ENCODE measurements at regions not wholly inside any gene's neighbourhood (a gene's known extent, or its start where the extent isn't known, plus 50 kb on each side); places are given as distances from the start of the nearest gene placed in this dataset.

DNA sequence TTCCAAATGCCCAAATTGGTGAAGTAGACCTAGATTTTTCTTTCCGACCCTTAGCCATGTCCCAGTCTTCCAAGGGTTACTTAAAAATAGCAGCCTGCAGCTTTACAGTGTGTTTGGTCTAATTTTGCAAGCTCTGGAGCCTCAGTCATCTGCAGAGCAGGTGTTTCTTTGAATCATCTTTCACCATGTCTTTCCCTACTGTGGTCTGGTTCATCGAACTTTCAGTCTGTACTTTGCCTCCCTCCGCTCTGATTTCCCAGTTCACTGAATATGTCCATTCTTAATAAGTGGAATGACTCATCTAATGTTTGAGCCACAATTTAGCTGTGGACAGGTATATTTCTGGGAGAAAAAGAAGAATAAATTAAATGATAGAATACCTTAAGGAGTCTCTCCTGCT, 1060.7 kb downstream of the EFNA5 start:
- H3K4me1 Mint-ChIP-seq: no peaks in the 10 kb centered on the region

DNA sequence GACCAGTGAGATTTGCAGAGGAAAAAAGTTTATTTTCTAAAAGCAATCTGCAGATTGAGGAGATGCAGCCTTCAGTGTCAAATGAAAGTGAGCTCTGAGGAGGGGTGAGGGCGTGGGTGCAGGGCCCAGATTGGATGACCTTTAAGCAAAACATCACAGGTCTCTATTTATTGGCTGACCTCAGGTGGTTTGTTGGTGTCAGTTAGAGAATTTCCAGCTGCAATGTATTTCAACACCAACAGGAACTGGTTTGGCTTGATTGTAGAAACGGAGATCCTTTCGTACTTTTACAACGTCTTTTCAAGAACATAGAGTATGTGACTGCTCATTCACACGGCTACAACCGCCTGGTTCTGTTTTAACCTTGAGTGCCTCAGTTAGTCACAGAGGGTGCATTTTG, 1069.1 kb downstream of the EFNA5 start:
- H3K27ac Mint-ChIP-seq: no peak overlapping the region
- no peak overlapping the region for H3K4me3 Mint-ChIP-seq
- H3K27me3 Mint-ChIP-seq: no peaks in the 10 kb centered on the region
- ATAC-seq (no peak), DNase-seq (no peak)
- H3K4me1 Mint-ChIP-seq: no peaks in the 10 kb centered on the region
- peaks cover 0 to 5% of the 10 kb centered on the region in 2 donors for H3K9me3 Mint-ChIP-seq

More for the DNA sequence above, 1060.7 kb downstream of the EFNA5 start:
- Mint-ChIP-seq H3K27ac (no peak overlapping the region), H3K4me3 (no peak overlapping the region), H3K27me3 (no peaks in the 10 kb centered on the region), H3K9me3 (peaks cover 8% of the 10 kb centered on the region in 2 donors)
- ATAC-seq (no peak), DNase-seq (no peak)

DNA sequence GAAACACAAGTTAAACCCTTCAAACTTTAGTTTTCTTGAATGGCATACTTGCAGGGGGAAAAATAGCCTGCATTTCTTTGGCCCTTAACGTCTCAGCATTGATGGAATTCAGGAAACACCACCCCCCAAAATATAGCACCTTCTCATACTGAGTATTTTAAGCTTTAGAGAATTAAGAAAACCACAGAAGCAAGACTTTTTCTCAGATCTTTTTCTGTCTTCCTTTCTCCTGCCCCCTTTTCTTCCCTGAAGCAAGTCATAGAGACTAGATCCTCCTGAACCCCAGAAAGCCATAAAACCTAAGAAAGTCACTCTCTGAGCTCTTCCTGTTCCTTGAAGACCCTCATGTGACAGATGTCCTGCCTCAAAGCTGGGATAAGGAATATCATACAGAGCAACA, 1069.9 kb downstream of the EFNA5 start:
- H3K27me3 Mint-ChIP-seq: no peaks in the 10 kb centered on the region
- H3K9me3 Mint-ChIP-seq: peaks cover 0 to 8% of the 10 kb centered on the region in 2 donors
- DNase-seq: no peak
- no peak overlapping the region for H3K4me3 Mint-ChIP-seq
- no peak for ATAC-seq
- no peak overlapping the region for H3K27ac Mint-ChIP-seq
- H3K4me1 Mint-ChIP-seq: no peaks in the 10 kb centered on the region

DNA sequence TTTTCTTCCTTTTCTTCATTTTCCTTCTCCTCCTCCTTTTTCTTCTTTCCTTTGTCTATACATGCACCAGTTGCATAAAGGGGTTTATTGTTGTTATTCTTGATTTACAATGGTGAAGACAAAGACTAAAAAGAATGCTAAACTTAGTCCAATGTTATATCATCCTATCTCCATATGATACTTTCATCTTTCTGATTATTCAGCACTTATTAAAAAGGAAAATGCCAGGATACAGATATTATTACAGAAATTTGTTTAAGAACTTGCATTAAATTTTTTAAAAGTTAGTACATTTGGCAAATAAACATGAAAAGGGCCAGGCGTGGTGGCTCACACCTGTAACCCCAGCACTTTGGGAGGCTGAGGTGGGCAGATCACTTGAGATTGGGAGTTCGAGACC, 1074.9 kb downstream of the EFNA5 start:
- Mint-ChIP-seq H3K4me3 (no peak overlapping the region), H3K4me1 (no peaks in the 10 kb centered on the region), H3K9me3 (peaks cover 0 to 11% of the 10 kb centered on the region in 2 donors), H3K27me3 (no peaks in the 10 kb centered on the region), H3K27ac (no peak overlapping the region)
- ATAC-seq (no peak), DNase-seq (no peak)

DNA sequence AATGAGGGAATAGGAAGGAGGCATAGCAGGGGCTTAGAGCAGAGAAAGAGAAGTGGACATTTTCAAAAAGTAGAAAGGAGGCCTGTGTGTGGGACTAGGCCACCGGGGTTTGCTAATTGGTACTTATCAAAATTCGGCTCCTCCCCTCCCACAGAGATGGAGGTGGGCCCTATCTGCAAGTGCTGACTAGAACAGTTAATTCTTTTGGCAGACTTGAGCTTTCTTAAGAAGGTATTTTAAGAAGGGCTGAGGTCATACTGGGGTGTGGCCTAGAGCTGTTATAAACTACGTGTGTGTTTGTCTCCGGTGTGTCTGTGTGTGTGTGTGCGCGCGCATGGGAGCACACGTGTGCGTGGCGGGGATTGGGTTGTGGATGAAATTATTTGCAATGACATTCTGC, 1086.5 kb downstream of the EFNA5 start:
- Mint-ChIP-seq H3K9me3 (peaks cover 0 to 15% of the 10 kb centered on the region in 2 donors), H3K27ac (no peak overlapping the region), H3K4me1 (no peaks in the 10 kb centered on the region), H3K27me3 (no peaks in the 10 kb centered on the region), H3K4me3 (no peak overlapping the region)
- ATAC-seq: no peak
- DNase-seq: no peak

DNA sequence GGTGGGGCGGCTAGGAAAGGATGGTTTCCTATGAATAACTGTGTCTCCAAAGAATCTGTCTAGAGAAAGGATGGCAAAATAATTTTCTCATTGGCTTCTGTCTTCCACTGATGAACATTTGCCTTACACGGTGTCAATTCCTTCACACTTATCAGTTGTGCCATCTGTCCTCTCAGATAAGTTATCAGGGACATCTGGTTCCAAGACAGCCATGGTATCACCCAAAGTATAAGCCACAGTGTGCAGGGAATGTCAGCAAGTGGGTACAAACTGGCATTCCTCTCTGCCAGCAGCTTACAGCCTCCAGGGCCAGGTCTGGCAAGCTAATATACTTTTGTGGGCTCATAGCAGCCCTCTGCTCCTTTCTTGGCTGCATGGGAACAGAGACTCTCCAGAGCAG, 1092.0 kb downstream of the EFNA5 start:
- no peak for DNase-seq
- H3K4me3 Mint-ChIP-seq: no peak overlapping the region
- no peaks in the 10 kb centered on the region for H3K27me3 Mint-ChIP-seq
- H3K9me3 Mint-ChIP-seq: peaks cover 0 to under 1% of the 10 kb centered on the region in 2 donors
- H3K27ac Mint-ChIP-seq: no peak overlapping the region
- H3K4me1 Mint-ChIP-seq: no peaks in the 10 kb centered on the region
- ATAC-seq: no peak

DNA sequence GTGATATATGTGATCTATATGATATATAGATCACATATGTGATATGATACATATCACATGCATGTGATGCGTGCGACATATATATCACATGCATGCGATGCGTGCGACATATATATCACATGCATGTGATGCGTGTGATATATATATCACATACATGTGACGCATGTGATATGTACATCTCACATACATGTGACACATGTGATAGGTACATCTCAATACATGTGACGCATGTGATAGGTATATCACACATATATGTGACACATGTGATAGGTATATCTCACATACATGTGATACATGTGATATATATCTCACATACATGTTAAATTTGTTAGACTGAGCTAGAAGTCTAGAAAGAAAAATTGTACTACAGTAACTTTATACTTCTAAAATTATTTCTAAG, 1095.9 kb downstream of the EFNA5 start:
- Mint-ChIP-seq H3K4me1 (no peaks in the 10 kb centered on the region), H3K4me3 (no peak overlapping the region), H3K27me3 (no peaks in the 10 kb centered on the region), H3K27ac (no peak overlapping the region), H3K9me3 (no peaks in the 10 kb centered on the region)
- DNase-seq (no peak), ATAC-seq (no peak)

DNA sequence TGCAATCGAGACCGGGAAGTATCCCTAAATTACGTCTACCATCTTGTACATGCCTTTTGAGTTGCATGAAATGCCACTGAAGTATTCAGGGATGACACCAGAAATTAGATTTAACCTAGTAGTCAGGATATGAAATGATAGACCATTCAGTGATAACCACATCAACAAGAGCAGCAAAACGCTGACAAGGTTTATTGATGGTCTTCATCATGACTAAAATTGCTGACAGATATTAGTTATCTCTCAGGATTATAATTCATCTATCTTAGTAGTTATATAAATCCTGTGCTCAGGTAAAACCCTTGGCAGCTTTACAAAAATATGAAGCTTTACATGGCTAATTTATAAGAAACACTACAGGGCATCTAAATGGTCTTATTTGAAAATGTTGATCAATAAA, 1104.7 kb downstream of the EFNA5 start:
- H3K4me3 Mint-ChIP-seq: no peak overlapping the region
- no peak for ATAC-seq
- peaks cover 0 to 5% of the 10 kb centered on the region in 2 donors for H3K9me3 Mint-ChIP-seq
- DNase-seq: no peak
- H3K27ac Mint-ChIP-seq: no peak overlapping the region
- H3K4me1 Mint-ChIP-seq: no peaks in the 10 kb centered on the region
- no peaks in the 10 kb centered on the region for H3K27me3 Mint-ChIP-seq

DNA sequence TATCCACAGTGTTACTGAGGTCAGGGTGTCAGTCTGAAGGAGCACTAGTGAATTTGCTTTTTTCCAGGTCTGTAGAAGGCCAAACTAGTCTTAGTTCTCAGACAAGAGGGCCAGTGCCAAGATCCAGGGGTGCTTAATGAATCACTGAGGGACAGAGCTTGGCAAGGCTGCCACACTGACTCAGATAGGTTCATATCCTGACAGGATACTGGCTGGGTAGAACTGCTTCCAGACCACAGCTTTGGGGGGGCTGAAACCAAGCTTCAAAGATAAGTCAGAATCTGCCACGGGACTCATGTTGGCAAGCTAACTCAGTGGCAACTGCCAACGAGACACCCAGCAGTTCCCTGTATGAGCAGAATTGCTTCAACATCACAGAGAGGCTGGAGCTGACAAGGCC, 1125.4 kb downstream of the EFNA5 start:
- DNase-seq (no peak), ATAC-seq (no peak)
- Mint-ChIP-seq H3K4me1 (no peaks in the 10 kb centered on the region), H3K9me3 (peaks cover 11 to 41% of the 10 kb centered on the region in 2 donors), H3K27me3 (no peaks in the 10 kb centered on the region), H3K4me3 (no peak overlapping the region), H3K27ac (no peak overlapping the region)

DNA sequence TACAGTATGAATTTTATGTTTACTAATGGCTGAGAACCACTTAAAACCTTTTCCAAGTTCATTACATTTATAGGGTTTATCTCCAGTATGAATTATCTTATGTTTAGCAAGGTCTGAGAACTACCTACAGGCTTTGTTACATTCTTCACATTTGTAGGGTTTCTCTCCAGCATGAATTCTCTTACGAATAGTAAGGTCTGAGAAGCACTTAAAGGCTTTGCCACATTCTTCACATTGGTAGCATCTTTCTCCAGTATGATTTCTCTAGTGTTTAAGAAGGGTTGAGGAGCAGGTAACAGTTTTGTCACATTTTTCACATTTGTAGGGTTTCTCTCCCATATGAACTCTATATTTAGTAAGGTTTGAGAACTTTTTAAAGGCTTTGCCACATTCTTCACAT, 1127.4 kb downstream of the EFNA5 start:
- DNase-seq: no peak
- Mint-ChIP-seq H3K9me3 (peaks cover 12 to 48% of the 10 kb centered on the region in 2 donors), H3K27ac (no peak overlapping the region), H3K4me3 (no peak overlapping the region), H3K27me3 (no peaks in the 10 kb centered on the region), H3K4me1 (no peaks in the 10 kb centered on the region)
- no peak for ATAC-seq

DNA sequence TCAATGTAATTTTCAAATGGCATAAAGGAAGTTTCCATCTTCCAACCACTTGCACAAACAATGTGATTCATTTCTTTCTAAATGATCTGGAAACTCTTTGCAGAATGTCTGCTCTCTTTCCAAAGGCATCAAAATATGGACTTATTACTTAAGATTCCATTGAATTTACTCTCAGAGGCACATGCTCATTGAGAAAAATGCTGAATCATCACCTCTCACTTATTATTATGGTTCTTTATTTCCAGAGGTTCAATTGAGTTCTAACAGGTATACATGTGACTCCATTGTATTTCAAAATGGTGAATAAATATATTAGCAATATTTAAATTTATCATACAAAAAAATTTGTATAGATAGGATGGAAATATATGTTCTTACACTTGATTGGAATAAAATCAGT, 1140.6 kb downstream of the EFNA5 start:
- Mint-ChIP-seq H3K9me3 (peaks cover 16 to 22% of the 10 kb centered on the region in 2 donors), H3K4me1 (no peaks in the 10 kb centered on the region)

DNA sequence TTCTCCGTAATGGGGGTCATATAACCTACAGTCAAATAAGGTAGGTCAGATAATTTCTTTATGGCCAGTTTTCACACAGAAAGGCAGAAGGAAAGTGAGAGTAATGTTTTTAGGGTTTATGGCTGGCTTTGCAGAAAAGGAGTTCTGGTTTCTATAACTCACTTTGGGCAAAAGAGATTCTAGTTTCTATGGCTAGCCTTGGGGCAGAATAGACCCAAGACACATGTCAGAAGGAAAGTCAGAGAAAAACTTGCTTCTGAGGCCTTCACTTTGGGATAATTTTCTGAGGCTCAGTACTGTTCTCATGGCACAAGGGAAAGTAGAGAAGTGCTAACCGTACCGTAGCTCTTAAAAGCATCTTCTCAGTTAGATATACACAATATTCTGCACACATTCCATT, 1145.3 kb downstream of the EFNA5 start:
- H3K4me1 Mint-ChIP-seq: no peaks in the 10 kb centered on the region
- no peak for ATAC-seq
- H3K27me3 Mint-ChIP-seq: no peaks in the 10 kb centered on the region

More for the DNA sequence above, 1140.6 kb downstream of the EFNA5 start:
- Mint-ChIP-seq H3K27ac (no peak overlapping the region), H3K4me3 (no peak overlapping the region), H3K27me3 (no peaks in the 10 kb centered on the region)
- ATAC-seq (no peak), DNase-seq (no peak)

DNA sequence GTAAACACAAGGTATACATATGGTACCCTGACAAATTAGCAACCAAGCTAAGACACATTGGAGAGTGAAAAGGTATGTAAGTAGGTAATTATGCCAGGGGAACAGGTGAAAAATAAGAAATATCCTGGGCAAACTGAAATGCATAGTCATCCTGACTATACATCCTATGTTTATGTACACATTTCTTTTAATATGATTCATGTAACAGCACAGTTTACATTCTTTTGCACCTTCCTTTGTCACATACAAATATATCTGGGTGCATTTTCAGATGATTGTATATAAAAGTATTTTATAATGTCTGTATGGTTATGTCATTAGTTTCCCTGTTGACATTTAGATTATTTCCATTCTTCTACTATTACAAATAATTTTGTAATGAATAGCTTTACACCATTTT, 1146.9 kb downstream of the EFNA5 start:
- no peak for DNase-seq
- no peaks in the 10 kb centered on the region for H3K27me3 Mint-ChIP-seq
- H3K27ac Mint-ChIP-seq: no peak overlapping the region
- no peak for ATAC-seq
- H3K4me1 Mint-ChIP-seq: no peaks in the 10 kb centered on the region
- H3K4me3 Mint-ChIP-seq: no peak overlapping the region
- H3K9me3 Mint-ChIP-seq: peaks cover 4 to 8% of the 10 kb centered on the region in 2 donors

More for the DNA sequence above, 1145.3 kb downstream of the EFNA5 start:
- Mint-ChIP-seq H3K4me3 (no peak overlapping the region), H3K9me3 (peaks cover 4 to 15% of the 10 kb centered on the region in 2 donors), H3K27ac (no peak overlapping the region)
- DNase-seq: no peak

DNA sequence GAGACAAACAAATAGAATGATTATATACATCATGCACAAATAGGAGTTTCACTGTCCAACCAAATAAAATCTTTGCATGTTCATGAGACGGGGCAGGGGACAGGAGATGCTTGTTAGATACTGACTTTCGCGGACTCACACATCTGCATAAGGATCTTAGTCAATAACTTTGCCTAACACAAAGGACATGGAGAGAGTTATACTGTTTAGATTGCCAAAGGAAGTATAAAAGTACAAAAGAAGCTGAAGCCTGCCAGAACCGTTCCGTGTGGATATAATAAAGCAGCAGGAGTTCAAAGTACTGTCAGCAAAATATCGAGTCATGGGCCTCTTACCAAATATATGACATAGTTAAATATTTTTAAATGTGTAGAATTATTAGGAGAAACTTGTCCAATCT, 1148.4 kb downstream of the EFNA5 start:
- H3K27ac Mint-ChIP-seq: no peak overlapping the region
- no peaks in the 10 kb centered on the region for H3K4me1 Mint-ChIP-seq
- H3K27me3 Mint-ChIP-seq: no peaks in the 10 kb centered on the region
- DNase-seq (no peak), ATAC-seq (no peak)
- no peak overlapping the region for H3K4me3 Mint-ChIP-seq
- H3K9me3 Mint-ChIP-seq: peaks cover 4 to 8% of the 10 kb centered on the region in 2 donors

DNA sequence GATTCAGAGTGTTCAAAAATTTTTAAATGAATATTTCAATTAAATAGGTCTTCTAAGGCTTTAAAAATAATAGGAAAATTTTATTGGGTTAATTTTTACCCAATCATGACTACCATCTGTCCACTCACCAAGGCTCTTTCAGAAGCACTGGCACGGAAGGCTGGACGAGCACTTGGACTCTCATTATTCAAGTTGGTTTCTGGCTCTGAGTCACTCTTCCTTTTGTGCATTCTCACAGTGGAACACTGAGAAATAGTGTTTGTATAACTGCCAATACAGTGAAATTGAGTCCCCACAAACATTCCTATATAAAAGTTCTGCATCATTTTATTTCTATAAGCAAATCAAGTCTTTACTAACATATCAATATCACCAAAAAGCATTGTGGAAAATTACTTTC, 1149.0 kb downstream of the EFNA5 start:
- Mint-ChIP-seq H3K9me3 (peaks cover 8% of the 10 kb centered on the region in 2 donors), H3K4me3 (no peak overlapping the region), H3K4me1 (no peaks in the 10 kb centered on the region), H3K27me3 (no peaks in the 10 kb centered on the region), H3K27ac (no peak overlapping the region)
- ATAC-seq (no peak), DNase-seq (no peak)

DNA sequence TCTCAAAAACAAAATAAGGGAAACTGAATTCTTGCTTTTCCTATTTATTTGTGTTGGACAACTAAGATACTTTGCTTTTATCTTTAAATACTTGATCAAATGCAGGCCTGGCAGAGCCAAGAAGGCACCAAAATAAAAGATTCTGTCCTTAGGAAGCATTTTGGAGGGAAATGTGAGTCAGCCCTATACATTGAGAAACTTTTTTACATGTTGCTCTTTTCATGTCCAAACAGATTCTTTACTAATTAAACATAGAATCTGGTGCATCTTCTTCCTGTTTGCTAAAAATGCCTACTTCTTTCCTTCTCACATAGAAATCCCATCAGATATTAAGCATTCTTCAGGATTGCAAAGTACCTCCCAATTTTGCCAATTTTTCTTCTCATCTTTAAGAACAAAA, 1160.4 kb downstream of the EFNA5 start:
- H3K4me1 Mint-ChIP-seq: no peaks in the 10 kb centered on the region
- H3K27ac Mint-ChIP-seq: no peak overlapping the region
- ATAC-seq (no peak), DNase-seq (no peak)
- H3K4me3 Mint-ChIP-seq: no peak overlapping the region
- no peaks in the 10 kb centered on the region for H3K27me3 Mint-ChIP-seq
- peaks cover 6 to 14% of the 10 kb centered on the region in 2 donors for H3K9me3 Mint-ChIP-seq

DNA sequence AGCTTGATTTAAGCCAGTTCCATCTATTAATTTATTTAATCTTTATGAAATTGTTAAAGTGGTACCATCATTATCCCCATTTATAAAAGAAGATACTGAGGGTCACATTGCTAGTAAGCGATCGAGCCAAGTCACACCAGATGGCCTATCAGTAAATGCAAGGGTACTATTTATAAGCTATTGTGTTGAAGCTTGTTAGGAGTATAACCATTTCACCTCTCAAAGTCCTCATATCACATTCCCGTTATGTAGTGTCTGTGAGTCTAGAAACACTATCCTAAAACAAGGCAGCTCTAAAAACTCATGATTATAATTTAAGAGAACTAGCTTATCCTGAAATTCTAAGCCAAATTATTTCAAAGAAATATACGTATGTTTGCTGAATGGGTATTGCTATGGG, 1161.8 kb downstream of the EFNA5 start:
- H3K4me3 Mint-ChIP-seq: no peak overlapping the region

More for the DNA sequence above, 1161.8 kb downstream of the EFNA5 start:
- H3K27ac Mint-ChIP-seq: no peak overlapping the region
- ATAC-seq: no peak
- peaks cover 0 to 15% of the 10 kb centered on the region in 2 donors for H3K9me3 Mint-ChIP-seq
- no peaks in the 10 kb centered on the region for H3K4me1 Mint-ChIP-seq
- no peak for DNase-seq
- no peaks in the 10 kb centered on the region for H3K27me3 Mint-ChIP-seq

Measured in stimulated activated naive CD8-positive, alpha-beta T cell treated with anti-CD3 and anti-CD28 coated beads, Interleukin-15, amount 100 ng/mL, for 72 hours (primary cell).